Ascending aorta (tissue), 2 donors: ENCODE measurements at regions not wholly inside any gene's neighbourhood (a gene's known extent, or its start where the extent isn't known, plus 50 kb on each side); places are given as distances from the start of the nearest gene placed in this dataset.
A peak's percentile ranks its signal among the peaks of the same experiment; 100 is the strongest.

Experiments
- DNase-seq, 2 donors: peaks; one replicate each; pipeline ENCODE4 v3.0.0-alpha.2; 2019; ENCODE audit warnings: low spot score in 2 of 2
- H3K27ac ChIP-seq, 2 donors: fragments of 200-600 bp; sonication (generic); one replicate each; pipeline ENCODE4 v1.5.1; 2016 to 2017; ENCODE audit warnings: mild to moderate bottlenecking in 1 of 2
- H3K27me3 ChIP-seq: fragments of 200-600 bp; sonication (generic); one replicate; pipeline ENCODE4 v1.5.1; 2017
- H3K36me3 ChIP-seq, 2 donors: fragments of 200-600 bp; sonication (generic); one replicate each; pipeline ENCODE4 v1.5.1; 2016
- H3K4me1 ChIP-seq, 2 donors: fragments of 200-600 bp; sonication (generic); one replicate each; pipeline ENCODE4 v1.5.1; 2016 to 2017; ENCODE audit warnings: mild to moderate bottlenecking in 1 of 2
- H3K4me3 ChIP-seq, 2 donors: fragments of 200-600 bp; sonication (generic); one replicate each; pipeline ENCODE4 v1.5.1; 2016 to 2017; ENCODE audit warnings: mild to moderate bottlenecking in 1 of 2
- H3K9me3 ChIP-seq, 2 donors: fragments of 200-600 bp; sonication (generic); one replicate each; pipeline ENCODE4 v1.5.1; 2016
- intact Hi-C: fragments of 100-400 bp; cut with DNase I; formaldehyde crosslinking; loops from one replicate; pipeline ENCODE4 v1.15.1; 2023
- TF ChIP-seq, protein P1 (sequence below), 3 experiments: fragments of 200-600 bp in 2 of 3; fragments of 450-650 bp in 1 of 3; sonication (generic) in 2 of 3; IDR thresholded peaks; one replicate each; pipeline ENCODE4 v1.5.1; 2016 to 2019; ENCODE audit warnings: antibody characterized with exemption in 3 of 3, mild to moderate bottlenecking in 1 of 3, moderate library complexity in 1 of 3

DNA sequence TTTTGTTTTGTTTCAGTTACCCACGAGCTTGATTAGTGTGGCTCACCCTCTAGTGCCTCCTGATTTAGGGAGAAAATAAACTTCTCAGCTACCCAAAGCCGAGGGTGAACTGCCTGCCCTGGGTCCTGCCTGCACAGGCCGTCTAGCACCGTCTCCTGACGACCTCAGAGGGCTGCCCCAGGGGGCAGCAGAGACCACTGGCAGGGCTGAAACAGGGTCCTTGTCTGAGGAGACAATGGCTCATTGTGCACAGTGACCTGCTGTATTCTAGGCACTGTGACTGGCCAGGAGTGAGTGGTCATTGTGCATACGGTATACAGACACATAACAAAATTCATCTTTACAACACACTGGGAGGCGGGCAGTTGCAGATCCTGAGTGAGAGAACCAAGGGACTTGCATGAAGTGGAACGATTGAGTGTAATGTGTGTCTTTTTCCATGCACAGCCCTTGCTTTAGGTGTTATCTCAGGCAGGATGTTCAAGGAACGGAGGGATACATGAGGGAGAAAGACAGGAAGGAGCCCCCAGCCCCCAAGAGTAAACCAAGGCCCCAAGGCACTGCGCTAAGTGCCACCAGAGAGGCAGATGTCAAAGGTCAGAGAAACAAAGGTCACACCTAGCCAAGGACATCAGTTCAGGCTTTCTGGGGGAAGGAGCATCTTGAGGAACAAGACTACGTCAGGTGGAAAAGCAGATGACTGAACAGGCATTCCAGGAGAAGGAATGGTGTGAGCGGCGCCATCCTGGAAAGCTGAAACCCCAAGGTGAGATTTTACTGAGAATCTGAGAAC, 421.3 kb downstream of the LPIN1 start:
- Histone ChIP-seq H3K4me3 (no peak overlapping the region), H3K36me3 (no peaks in the 10 kb centered on the region), H3K9me3 (no peaks in the 10 kb centered on the region), H3K27ac (no peak overlapping the region), H3K4me1 (peaks cover 4 to 8% of the 10 kb centered on the region in 2 donors), H3K27me3 (no peaks in the 10 kb centered on the region)
- DNase-seq: no peak
- TF ChIP-seq, protein P1, sequence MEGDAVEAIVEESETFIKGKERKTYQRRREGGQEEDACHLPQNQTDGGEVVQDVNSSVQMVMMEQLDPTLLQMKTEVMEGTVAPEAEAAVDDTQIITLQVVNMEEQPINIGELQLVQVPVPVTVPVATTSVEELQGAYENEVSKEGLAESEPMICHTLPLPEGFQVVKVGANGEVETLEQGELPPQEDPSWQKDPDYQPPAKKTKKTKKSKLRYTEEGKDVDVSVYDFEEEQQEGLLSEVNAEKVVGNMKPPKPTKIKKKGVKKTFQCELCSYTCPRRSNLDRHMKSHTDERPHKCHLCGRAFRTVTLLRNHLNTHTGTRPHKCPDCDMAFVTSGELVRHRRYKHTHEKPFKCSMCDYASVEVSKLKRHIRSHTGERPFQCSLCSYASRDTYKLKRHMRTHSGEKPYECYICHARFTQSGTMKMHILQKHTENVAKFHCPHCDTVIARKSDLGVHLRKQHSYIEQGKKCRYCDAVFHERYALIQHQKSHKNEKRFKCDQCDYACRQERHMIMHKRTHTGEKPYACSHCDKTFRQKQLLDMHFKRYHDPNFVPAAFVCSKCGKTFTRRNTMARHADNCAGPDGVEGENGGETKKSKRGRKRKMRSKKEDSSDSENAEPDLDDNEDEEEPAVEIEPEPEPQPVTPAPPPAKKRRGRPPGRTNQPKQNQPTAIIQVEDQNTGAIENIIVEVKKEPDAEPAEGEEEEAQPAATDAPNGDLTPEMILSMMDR (IDR thresholded peaks at IDR 0.05): no peak
- intact Hi-C loops: no loop called here

DNA sequence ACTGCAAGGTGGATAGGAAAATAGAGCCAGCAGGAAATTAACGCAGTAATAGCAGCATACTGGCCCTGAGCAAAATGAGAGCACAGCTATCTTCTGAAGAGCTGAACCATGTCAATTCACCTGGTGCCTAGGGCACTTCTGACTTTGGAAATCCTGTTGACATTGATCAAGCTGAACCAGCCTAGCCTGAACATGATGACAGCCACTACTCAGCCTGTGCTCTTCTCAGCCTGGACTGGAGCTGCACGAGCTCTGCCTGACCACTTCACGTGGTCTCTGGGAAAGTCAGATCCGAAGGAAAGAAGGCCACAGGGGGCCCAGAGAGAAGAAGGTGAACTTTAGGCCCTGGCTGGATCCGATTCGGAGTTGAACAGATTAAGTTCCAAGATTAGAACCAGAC, 421.9 kb downstream of the LPIN1 start:
- Histone ChIP-seq H3K9me3 (no peaks in the 10 kb centered on the region), H3K27me3 (no peaks in the 10 kb centered on the region), H3K36me3 (no peaks in the 10 kb centered on the region), H3K27ac (peak overlapping the region in 1 of 2 donors; percentile 27), H3K4me1 (peaks cover 4 to 8% of the 10 kb centered on the region in 2 donors), H3K4me3 (no peak overlapping the region)
- TF ChIP-seq, protein P1 (IDR thresholded peaks at IDR 0.05): no peak
- intact Hi-C loops: no loop called here
- DNase-seq: no peak

DNA sequence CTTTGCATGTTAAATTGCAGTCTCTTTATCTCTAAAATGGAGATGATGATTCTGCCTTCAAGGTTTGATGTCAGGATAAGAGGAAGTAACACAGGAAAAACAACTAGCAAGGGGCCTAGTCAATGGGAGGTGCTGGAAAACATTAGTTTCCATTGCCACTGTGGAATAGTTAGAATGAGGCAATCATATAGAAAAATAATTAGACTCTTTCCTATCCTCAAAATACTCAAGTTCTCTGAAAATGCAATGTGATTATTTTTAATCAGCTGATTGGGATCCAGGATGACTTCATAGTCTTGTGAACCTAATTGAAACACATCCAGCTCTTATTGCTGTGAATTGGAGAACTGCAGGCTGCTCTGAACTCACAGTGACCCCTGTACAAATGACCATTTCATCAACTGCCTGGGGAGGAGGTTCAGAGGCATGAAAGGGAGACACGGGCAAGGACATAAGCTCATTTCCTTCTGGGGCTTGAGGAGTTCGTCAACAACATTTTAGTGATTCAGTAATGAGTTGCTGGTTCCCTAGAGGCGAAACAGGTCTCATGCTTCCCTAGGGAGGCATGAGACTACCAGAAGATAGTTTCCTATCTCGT, 422.5 kb downstream of the LPIN1 start:
- H3K9me3 ChIP-seq: no peaks in the 10 kb centered on the region
- TF ChIP-seq, protein P1 (IDR thresholded peaks at IDR 0.05): no peak
- DNase-seq: no peak
- peak overlapping the region; percentile 53 to 65 for H3K27ac ChIP-seq
- no peaks in the 10 kb centered on the region for H3K27me3 ChIP-seq
- no peaks in the 10 kb centered on the region for H3K36me3 ChIP-seq
- peaks cover 4 to 8% of the 10 kb centered on the region in 2 donors for H3K4me1 ChIP-seq
- intact Hi-C loops: no loop called here
- no peak overlapping the region for H3K4me3 ChIP-seq

DNA sequence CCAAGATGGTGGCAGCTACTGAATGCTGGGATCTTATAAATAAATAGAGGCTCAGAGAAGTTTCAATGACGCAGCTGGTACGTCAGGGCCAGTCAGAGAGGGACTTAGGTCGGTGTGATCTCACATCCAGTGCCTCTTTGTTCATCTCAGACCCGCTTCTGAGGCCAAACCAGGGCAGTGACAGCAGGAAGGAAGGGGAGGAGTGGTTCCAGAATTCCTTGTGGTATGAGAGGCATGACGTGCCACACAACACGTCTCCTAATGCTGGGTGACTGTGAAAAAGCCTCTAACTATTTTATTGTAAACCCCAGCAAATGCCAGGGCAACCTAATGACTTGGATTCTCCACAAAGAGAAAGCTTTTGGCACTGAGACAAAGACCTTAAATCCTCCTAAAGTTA, 423.3 kb downstream of the LPIN1 start:
- DNase-seq: peak; percentile 58 to 84
- no peaks in the 10 kb centered on the region for H3K9me3 ChIP-seq
- H3K36me3 ChIP-seq: no peaks in the 10 kb centered on the region
- peak overlapping the region; percentile 53 to 65 for H3K27ac ChIP-seq
- H3K4me3 ChIP-seq: no peak overlapping the region
- TF ChIP-seq, protein P1 (IDR thresholded peaks at IDR 0.05): no peak
- intact Hi-C loops: loop anchor here (5.0 kb wide), 1 partner anchor 548 kb away; the partner anchor contains the start of gene TRIB2
- H3K27me3 ChIP-seq: no peaks in the 10 kb centered on the region
- H3K4me1 ChIP-seq: peaks cover 4 to 8% of the 10 kb centered on the region in 2 donors

DNA sequence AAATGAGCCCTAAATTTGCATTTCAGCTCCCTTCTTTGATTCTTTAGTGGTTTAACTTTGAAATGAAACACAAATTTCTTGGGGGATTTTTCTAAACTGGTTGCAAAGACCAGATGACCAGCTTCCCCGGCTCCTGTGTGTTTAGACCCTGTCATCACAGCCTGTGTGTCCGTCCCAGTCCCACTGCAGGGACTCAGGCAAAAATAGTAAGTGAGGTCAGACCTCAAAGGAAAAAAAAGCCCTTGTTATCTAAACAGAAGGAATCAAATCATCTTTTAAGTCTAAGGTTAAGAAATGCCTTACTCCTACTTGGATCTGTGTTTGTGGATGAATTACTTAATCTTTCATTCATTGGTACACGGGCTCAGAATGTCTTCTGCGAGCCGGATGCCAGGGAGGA, 423.7 kb downstream of the LPIN1 start:
- no peak overlapping the region for H3K4me3 ChIP-seq
- intact Hi-C loops: loop anchor here (5.0 kb wide), 1 partner anchor 547 kb away; the partner anchor contains the start of gene TRIB2
- H3K36me3 ChIP-seq: no peaks in the 10 kb centered on the region
- H3K27me3 ChIP-seq: no peaks in the 10 kb centered on the region
- H3K9me3 ChIP-seq: no peaks in the 10 kb centered on the region
- H3K4me1 ChIP-seq: peaks cover 4 to 8% of the 10 kb centered on the region in 2 donors
- DNase-seq: no peak
- TF ChIP-seq, protein P1 (IDR thresholded peaks at IDR 0.05): no peak
- peak overlapping the region; percentile 17 to 53 for H3K27ac ChIP-seq
